ENCODE measurements at regions not wholly inside any gene's neighbourhood (a gene's known extent, or its start where the extent isn't known, plus 50 kb on each side); places are given as distances from the start of the nearest gene placed in this dataset.

DNA sequence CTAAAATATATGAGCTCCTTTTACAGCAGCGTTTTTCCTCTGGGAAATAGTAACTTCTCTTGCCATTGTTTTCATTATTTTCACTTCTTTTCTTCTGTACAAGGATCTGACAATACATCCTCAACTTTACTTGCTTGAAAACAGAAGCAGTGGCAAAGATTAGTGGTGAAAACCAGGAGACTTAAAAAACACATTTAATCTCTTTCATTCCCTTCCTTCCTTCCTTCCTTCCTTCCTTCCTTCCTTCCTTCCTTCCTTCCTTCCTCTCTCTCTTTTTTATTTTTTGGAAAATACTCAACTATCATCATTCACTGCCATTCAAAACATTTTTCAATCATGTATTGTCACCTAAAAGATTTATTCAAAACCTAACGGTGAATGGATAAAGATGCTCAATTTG is 1411.4 kb downstream of the NCAM2 start:
- Histone ChIP-seq H3K36me3 (no peaks in the 10 kb centered on the region), H3K4me1 (no peaks in the 10 kb centered on the region), H3K27me3 (no peaks in the 10 kb centered on the region), H3K27ac (no peak overlapping the region), H3K9me3 (no peaks in the 10 kb centered on the region), H3K4me3 (no peak overlapping the region)
- WGBS, 2 donors = 58 to 66% methylated on average over 2 of the region's 2 CpGs
- no peak for DNase-seq
- no peak for TF ChIP-seq POLR2A (IDR thresholded peaks at IDR 0.05)
- intact Hi-C loops (cut with DNase I) = no loop called here

- Histone ChIP-seq H3K4me3 (no peak overlapping the region), H3K36me3 (no peaks in the 10 kb centered on the region), H3K4me1 (no peaks in the 10 kb centered on the region), H3K9me3 (no peaks in the 10 kb centered on the region), H3K27ac (no peak overlapping the region), H3K27me3 (no peaks in the 10 kb centered on the region)
- WGBS, 2 donors = 73 to 78% methylated on average over 1 of the region's 1 CpG
- TF ChIP-seq POLR2A (IDR thresholded peaks at IDR 0.05) = no peak
- TF ChIP-seq CTCF (IDR thresholded peaks at IDR 0.05) = no peak
- no peak for DNase-seq
- intact Hi-C loops (cut with DNase I) = no loop called here
These were observed 1418.3 kb downstream of the NCAM2 start for GRCh38 chr21:22416555-22416954.

DNA sequence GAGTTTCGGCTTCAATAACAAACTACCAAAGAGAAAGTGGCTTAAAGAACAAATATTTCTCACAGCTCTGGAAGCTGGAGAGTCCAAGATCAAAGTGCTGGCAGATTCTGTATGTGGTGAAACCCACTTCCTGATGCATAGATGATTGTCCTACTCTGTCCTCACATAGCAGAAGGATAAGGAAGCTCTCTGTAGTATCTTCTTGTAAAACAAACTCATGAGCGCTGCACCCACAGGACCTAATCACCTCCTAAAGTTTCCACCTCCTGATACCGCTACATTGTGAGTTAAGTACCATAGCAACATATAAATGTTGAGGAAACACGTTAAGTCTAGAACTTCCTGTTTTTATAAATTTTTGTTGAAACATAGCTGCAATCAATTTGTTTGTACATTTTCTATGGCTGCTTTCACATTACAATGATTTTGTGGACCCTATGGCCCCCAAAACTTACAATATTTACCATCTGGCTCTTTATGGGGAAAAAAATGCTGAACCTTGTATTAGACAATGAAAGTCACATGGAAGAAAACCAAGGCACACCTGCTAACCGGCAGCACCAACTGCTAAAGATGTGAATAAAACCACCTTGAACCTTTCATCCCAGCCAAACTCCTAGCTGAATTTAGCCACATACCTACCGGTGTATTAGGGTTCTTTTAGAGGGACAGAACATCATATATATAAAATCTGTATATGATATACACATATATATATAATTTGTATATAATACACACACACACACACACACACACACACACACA is 1423.4 kb downstream of the NCAM2 start:
- Histone ChIP-seq H3K9me3 (no peaks in the 10 kb centered on the region), H3K4me1 (no peaks in the 10 kb centered on the region), H3K36me3 (no peaks in the 10 kb centered on the region), H3K27me3 (no peaks in the 10 kb centered on the region), H3K27ac (no peak overlapping the region), H3K4me3 (no peak overlapping the region)
- TF ChIP-seq CTCF (IDR thresholded peaks at IDR 0.05) (no peak), POLR2A (IDR thresholded peaks at IDR 0.05) (no peak)
- DNase-seq = no peak
- intact Hi-C loops (cut with DNase I) = no loop called here
- 54 to 66% methylated on average over 6 of the region's 6 CpGs for WGBS, 2 donors

DNA sequence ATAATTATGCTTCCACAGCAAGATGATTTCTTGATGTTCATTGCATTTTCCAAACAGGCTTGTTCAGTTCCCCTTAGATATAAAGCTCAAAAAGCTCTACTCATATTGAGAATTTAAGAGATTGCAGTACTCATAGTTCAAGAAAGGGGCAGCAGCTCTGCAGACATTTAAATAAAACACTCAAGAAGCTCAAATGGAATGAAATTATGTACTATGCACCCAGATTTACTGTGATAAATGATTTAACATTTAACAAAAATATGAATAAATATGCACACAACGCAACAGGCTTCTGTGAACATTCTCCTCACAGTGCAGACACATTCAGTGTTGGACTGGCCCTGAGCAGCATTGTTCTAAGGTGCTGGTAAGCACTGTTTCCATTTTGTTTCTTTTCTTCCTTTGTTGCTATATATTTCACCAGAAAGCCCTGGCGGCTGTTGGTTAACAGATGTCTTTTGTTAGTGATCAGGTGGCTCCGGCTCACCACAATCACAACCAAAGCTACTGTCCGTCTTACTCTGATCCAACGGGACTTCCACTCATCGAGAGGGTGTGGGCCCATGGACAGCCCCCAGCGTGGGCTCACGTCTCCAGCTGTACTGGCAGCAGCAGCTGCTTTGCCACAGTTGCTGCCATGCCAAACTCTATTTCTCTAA is 1440.3 kb downstream of the NCAM2 start:
- TF ChIP-seq CTCF (IDR thresholded peaks at IDR 0.05) (no peak), POLR2A (IDR thresholded peaks at IDR 0.05) (no peak)
- Histone ChIP-seq H3K27ac (no peak overlapping the region), H3K27me3 (no peaks in the 10 kb centered on the region), H3K36me3 (no peaks in the 10 kb centered on the region), H3K4me3 (no peak overlapping the region), H3K4me1 (no peaks in the 10 kb centered on the region), H3K9me3 (peaks cover 0 to 22% (median 0%) of the 10 kb centered on the region in 3 donors)
- WGBS, 2 donors = 55 to 59% methylated on average over 8 of the region's 8 CpGs
- intact Hi-C loops (cut with DNase I) = no loop called here
- DNase-seq = no peak

GRCh38 chr21:22444990-22445389 is 1446.8 kb downstream of the NCAM2 start:
- intact Hi-C loops (cut with DNase I) = no loop called here
- Histone ChIP-seq H3K36me3 (no peaks in the 10 kb centered on the region), H3K27me3 (no peaks in the 10 kb centered on the region), H3K4me1 (no peaks in the 10 kb centered on the region), H3K9me3 (peaks cover 0 to under 1% (median 0%) of the 10 kb centered on the region in 3 donors), H3K27ac (no peak overlapping the region), H3K4me3 (no peak overlapping the region)
- TF ChIP-seq CTCF (IDR thresholded peaks at IDR 0.05) (no peak), POLR2A (IDR thresholded peaks at IDR 0.05) (no peak)
- WGBS, 2 donors = 64 to 69% methylated on average over 5 of the region's 5 CpGs
- no peak for DNase-seq
